GM21576 (cell line): ENCODE measurements at regions not wholly inside any gene's neighbourhood (a gene's known extent, or its start where the extent isn't known, plus 50 kb on each side); places are given as distances from the start of the nearest gene placed in this dataset.
A peak's percentile ranks its signal among the peaks of the same experiment; 100 is the strongest.

ENCODE experiments used
- ATAC-seq: cut with Tn5 transposase; IDR thresholded peaks from one replicate; pipeline ENCODE4 v1.9.1; 2021; ENCODE audit warnings: mild to moderate bottlenecking, moderate library complexity; ENCODE audit not compliant: unreplicated experiment

GRCh38 chr6:105797286-105797979 is 288.7 kb upstream of the PRDM1 start:
- ATAC-seq = no peak

GRCh38 chr6:105795913-105796517 is 290.1 kb upstream of the PRDM1 start:
- no peak for ATAC-seq

GRCh38 chr6:105795366-105795765 is 290.8 kb upstream of the PRDM1 start:
- ATAC-seq = no peak

DNA sequence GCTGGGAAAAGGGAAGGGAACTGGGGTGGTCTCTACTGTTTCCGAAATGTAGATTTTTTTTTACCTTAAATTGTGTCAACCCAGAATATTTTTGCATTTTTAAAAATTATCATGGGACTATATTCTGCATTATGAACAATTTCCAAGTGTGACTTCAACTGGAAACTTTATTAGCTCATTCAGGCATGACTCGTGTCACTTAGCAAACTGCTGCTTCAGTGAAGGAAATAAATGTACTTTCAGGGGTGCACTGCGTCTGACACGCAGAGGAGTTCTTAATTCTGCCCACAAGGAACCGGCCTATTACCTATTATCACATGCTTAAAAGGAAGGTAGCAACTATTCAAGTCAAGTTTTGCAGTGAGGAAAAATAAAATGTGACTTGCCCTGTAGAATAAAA is 291.3 kb upstream of the PRDM1 start:
- no peak for ATAC-seq

DNA sequence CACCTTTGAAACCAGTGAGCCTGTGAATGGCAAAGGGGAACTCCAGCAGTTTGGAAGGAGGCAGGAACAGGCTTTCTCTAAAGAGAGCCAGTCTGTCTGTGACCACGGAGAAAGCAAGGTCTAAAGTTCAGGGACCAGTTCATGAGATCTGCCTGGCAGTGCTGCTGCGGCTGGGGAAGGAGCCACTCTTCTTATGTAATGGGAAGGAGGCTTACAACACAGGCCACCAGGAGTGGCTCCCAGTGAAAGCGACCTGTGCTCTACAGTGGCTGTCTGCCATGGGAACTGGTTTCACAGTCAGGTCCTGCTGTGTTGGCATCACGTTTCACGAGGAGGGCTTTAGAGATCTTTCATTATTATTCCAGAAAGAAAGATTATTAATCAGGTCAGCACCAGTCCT is 291.9 kb upstream of the PRDM1 start:
- ATAC-seq = no peak

- ATAC-seq = no peak
These were observed 293.0 kb upstream of the PRDM1 start for GRCh38 chr6:105793130-105793529.

GRCh38 chr6:105791583-105792318 is 294.4 kb upstream of the PRDM1 start:
- peak; percentile 47 for ATAC-seq

DNA sequence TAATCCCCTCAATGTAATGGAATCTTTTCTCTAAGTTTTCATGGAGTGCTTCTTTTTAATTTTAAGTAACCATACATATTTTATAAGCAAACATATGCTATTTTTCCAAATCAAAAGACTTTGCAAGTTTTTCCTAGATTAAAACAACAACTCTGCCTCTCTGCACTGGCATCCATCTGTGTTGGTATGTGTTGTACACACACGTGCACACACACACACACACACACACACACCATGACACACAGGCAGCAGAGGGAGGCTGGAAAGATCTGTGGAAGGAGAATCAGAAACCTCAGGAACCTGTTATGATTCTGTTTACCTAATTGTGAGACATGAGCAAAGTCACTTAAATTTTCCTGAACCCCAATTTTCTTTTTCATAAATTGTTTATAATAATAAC is 295.0 kb upstream of the PRDM1 start:
- no peak for ATAC-seq

DNA sequence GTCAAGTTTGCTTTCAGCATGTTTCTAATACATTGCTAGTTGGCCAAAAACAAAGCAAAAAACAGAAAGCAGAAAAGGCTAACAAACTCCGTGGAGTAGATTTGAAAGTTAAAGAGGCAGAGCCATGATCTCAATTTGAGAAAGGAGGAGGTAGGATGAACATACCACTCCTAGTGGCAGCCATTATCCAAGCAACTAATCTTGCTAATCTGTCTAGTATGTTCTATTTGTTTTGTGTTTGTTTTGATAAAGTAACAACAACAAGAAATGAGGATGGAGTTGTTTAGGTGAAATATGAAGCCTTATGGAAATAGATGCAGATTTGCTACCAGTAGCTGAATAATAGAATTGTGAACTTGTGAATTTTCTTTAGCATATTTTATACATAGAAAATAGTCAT is 295.5 kb upstream of the PRDM1 start:
- no peak for ATAC-seq

DNA sequence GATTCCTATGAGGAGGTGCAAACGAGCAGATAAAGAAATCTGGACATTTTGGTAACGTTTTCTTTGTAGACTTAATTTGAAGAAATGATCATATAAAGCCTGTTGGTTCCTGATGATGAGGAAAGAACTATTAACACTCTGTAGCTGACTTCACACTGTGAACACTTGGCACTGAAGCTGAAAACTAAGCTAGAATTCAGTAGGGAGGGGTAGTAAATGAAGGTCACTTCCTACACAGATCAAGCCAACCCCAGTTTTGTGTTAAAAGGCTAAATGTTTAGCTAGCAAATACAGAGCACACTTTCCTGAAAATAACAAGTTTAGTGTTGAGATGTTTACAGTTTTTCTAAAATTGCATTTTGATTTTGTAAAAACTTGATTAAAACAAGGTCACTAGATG is 296.2 kb upstream of the PRDM1 start:
- ATAC-seq = no peak

DNA sequence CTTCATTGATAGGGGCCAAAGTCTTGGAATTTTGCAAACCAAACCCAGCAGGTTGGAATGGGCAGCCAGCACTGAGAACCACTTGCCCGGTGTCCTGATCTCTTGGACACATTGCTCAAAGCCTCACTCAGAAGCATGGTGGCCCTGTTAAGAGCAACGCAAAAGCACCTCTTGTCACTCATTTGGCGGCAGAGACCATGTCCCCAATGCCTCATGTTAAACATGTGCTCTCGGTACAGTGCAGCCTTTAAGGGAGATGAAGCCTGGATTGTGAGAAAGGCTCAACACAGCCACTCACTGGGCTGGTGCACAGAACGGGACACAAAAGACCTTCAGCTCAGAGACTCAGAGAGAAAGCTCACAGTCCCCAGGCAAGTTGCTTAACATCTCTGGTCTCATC is 298.4 kb upstream of the PRDM1 start:
- no peak for ATAC-seq

GRCh38 chr6:105786890-105787655 is 299.1 kb upstream of the PRDM1 start:
- peak; percentile 70 for ATAC-seq

- ATAC-seq = no peak
These were observed 299.7 kb upstream of the PRDM1 start for GRCh38 chr6:105786449-105786848.

DNA sequence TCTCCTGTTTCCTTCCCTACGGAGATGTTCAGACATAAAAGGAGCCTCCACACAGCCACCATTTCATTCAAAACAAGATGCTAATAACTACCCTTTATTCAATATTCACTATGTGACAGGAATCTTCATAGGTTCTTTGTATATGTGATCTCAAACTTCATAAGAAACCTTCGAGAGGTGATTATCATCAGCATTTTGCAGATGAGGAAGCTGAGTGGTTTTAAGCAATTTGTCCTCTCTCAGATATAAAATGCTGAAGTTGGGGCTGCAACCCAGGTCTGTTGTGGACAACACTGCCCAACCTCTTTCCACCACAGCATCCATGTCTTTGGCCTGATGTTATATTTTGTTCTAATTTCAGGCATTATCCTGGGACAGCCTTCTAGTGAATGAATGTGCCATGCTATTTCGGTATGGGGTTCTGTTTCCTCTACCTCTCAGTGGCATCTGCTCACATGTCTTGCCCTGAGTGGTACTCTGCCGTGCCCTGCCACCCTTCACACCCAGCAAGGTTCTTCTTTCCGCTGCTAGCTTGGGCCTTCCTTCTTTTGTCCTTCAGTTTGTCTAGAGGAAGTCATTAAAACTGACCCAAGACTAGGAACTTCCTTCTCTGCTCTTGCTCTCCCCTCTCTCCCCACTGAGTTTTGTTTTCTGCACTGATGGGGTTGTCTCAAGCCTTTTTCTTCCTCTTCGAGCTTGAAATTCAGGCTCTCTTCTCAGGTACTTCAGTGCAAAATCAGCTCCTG is 300.9 kb upstream of the PRDM1 start:
- no peak for ATAC-seq

GRCh38 chr6:105784179-105784578 is 302.0 kb upstream of the PRDM1 start:
- no peak for ATAC-seq

- ATAC-seq = no peak
These were observed 302.7 kb upstream of the PRDM1 start for GRCh38 chr6:105783333-105783935.

DNA sequence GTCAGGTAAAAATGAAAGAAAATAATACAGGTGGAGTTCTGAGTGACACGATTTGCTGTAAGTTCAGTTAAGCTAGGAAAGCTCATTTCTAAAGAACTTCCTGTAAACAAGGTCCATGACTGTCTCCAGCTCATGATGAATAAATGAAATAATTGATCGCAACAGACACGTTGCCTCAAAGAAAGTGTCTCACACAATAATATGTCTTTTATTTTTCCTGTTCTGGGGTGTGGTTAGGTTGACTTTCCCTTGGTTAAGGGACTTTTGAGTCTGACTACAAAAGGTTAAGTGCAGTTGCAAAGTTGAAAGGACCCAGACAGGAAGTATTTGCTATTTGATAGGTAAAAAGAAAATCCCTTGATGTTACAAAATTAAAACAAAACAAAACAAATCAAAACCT is 304.2 kb upstream of the PRDM1 start:
- ATAC-seq = no peak

- ATAC-seq = no peak
These were observed 304.9 kb upstream of the PRDM1 start for GRCh38 chr6:105781248-105781647.

GRCh38 chr6:105780146-105780860 is 305.8 kb upstream of the PRDM1 start:
- no peak for ATAC-seq

DNA sequence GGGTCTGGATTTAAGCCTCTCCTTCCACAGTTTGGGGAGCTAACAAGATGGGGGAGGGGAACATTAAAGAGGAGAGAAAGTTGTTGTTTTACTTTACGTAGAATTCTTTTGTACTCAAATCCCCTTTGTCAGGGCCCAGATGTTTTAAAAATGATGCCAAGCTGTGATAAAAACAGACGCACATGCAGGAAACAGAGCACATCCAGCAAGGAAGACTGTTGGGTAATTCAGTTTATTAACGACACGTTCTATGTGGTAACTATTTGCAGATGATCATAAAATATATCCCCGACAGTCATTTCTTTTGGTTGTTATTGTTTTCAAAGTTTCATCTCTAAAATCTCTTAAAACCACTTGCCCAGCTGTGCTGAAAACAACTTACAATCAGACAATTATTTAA is 307.0 kb upstream of the PRDM1 start:
- ATAC-seq = no peak
